HG02884 (cell line): ENCODE measurements at regions not wholly inside any gene's neighbourhood (a gene's known extent, or its start where the extent isn't known, plus 50 kb on each side); places are given as distances from the start of the nearest gene placed in this dataset.

ENCODE experiments used
- ATAC-seq: cut with Tn5 transposase; IDR thresholded peaks from one replicate; pipeline ENCODE4 v1.9.1; 2021; ENCODE audit warnings: mild to moderate bottlenecking, moderate library complexity; ENCODE audit not compliant: unreplicated experiment

DNA sequence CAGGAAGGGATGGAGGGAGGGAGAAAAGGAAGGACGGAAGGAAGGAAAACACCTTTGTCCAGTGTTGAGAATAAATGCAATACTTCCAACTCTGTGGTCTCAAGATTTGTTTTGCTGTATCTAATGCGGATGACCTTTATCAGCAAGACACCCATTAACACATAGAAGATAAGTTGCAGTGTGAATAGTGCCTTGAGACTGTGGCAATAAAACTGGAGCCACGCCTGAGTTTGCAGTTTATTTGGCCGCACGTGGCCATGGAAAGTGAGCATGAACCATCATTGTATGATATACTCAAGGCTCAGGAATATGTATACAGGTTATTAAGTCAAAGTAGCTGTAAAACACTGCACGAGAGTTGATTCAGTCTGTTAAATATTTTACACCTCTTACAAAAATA lies 113.6 kb upstream of the EEA1 start:
- no peak for ATAC-seq

DNA sequence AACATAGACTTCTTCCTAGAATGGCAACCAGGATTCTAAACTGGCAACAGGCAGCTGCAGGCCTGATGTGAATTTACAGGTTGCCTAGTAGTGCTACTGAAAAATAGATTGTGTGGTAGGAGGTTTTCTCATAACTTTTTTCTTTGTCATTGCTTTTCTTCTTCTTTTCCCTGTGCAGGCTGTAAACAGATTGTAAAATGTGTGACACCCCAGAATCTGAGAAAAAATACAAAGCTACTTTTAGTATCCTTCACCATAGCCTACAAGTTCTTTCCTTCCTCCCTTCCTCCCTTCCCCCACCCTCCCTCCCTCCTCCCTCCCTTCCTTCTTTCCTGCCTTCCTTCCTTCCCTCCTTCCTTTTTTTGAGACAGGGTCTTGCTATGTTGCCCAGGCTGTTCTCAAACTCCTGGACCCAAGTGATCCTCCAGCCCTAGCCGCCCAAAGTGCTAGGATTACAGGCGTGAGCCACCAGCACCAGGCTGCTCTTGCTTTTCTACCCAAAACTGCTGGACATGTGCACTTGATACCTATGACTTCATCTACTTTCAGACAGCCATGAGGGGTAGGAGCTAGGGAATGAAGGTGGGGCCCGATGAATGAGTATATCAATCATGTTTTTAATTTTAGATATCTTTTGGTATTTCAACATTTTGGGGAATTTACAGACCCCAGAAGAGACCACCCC lies 114.2 kb upstream of the EEA1 start:
- ATAC-seq, result no peak

DNA sequence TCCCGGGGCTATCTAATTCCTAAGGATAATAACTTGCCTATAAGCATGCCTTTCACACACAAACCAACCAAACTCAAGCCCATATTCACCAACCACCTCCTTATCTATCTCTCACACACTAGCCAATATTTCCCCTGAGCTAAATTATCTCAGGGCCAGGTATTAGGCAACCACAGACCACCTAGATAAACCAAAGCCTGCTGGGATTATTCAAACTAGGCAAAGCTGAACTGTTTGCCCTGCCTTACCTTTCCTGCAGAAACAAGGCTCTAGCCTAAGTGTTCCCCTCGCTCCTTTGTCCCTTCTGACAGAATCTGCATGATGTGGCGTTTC lies 114.7 kb upstream of the EEA1 start:
- no peak for ATAC-seq

DNA sequence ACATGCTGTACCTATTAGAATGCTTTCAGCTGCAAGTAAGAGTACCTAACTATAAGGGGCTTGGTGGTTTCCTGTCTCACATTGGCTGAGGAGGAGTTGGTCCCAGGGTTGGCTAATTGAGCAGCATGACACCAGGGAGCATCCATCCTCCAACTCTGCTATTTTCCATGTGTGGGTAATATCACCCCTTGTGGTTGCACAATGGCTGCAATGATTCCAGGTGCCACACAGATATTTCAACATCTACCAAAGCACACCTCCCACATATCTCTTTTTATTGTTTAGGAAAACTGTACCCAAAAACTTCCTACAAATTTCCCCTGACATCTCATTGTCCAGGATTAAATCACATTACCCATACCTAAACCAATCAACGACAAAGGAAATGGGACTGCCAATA lies 118.0 kb upstream of the EEA1 start:
- ATAC-seq, result no peak

DNA sequence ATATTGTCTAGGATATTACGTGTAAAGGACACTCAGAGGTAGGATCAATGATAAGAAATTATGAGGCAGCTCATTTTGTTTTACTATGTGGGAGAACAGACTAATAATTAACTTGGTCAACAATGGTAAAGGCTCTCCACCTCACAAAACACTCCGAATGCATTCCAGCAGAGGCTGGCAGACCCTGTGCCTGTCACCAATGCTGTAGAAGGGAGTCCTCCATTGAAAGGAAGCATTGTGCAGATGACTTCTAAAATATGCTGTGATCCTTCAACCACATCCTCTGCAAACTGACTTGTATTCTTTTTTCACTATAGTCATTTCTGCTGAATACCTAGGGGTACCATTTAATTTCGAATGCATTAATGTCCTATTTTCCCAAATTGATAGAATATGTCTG lies 119.6 kb upstream of the EEA1 start:
- no peak for ATAC-seq

DNA sequence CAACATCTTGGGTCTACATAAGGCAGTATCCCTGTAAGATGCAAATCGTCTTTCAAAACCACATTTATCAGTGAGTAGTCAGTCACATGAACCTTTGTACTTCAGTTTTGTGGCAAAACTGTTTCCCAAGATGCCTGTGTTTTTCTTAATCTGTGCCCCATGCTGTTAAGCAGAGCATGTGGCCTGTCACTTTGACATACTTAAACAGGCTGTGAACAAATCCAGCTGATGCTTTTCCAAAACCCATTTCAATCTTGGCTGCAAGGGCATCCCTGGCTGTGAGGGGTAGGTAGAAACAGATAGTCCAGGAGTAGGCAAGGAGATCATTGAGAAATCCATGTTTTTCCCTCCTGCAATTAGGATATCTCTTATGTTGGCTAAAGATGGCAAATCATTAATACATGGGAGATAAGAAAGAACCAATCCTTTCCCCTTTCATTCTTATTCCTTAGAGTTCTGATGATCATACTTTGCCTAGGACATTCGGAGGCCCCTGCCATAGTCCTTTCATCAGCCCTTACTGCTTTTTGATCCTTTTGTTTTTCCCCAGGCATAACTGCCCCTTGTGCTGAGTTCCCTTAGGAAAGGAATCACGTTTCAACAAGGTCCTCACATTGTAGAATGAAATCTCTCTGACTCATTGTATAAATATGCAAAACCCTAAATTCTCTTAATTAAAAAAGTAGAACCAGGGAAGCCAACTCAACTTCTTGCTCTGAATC lies 121.1 kb upstream of the EEA1 start:
- ATAC-seq, result no peak

DNA sequence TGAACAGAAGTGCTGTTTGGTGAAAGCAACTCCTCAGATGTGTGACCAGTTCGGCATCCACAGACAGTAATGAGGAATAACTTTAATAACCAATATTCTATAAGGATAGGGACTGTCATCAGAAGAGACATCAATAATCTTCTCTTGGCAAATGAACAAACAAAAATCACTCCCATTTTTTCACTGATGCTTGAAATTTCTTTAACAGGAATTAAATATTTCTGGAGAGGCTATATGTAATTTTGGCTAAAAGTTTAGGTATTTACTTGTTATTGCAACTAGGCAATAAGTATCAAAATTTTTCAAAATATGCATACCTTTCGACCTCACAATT lies 121.6 kb upstream of the EEA1 start:
- no peak for ATAC-seq

DNA sequence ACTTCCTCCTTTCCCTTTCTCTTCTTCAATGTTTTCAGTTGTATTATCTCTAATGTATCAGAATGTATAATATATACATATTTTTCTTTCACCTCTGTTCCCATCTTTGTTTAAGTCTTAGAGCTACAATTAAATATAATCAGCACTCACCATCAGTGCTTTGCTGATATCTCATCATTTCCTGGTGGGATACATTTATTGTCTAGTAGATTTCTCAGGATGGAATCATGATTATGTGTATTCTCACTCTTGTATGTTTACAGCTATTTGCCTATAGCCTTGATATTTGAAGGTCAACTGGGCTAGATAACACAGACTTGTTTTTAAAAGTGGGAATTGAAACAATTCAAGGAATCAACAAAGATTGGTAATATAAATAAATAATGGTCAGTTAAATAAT lies 124.9 kb upstream of the EEA1 start:
- no peak for ATAC-seq

DNA sequence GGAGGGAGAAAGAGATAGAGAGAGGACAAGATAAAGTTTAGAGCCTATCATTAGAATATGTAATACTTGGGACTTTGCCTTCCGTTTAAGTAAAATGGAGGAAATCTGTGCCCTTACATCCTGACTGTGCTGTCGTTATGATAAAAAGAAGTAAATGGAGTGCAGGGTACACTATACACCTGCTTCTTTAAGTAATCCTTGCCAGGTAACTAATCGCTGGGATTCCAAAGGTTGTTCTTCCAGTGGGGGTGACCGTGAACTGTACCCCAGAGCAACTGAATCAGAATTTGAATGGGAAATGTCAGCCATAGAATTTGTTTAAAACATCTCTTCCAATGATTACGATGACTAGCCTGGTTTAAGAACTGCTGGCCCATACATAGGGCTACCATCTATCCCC lies 126.1 kb upstream of the EEA1 start:
- ATAC-seq, result no peak

DNA sequence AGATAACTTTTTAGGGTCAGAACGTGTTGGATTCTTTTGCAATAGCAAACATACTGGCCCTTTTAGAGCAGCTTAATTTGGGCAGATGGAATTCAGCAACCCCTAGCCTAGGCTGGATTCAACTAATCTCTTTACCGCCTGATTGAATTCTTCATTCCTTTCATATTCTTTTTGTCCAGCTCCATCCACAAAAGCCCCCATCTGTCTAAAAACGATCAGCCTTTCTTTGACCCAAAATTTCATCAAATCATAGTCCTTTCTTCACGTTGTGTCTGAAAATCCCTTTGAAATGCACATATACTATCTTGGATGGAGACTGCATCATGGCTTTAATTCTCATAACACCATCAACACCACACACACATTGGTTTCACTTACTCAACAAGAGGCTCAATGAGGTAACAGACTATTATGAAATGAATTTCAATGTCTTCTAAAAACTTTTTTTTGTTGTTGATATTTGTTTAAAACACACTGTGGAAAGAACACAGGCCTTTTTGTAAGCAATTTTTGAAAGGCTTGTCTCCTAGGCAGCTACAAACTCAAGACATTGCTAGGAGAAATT lies 128.0 kb upstream of the EEA1 start:
- ATAC-seq, result no peak

DNA sequence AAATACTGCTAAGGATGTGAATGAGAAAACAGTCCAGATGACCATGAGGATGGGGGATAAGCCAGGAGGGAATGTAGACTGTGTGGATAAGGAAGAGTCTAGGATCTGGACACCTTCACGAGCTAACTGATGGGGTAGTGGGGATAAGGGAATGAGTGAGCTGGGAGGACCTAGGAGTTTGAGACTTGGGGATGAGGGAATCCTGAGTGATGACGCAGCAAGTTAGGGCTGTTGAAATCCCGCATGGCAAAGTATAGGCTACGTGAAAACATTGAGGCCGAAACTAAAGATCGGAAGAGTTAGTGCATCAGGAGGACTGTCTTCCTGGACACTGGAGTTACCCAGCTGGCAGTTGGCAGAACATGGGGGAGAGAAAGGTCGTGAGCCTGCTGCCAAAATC lies 129.2 kb upstream of the EEA1 start:
- no peak for ATAC-seq

DNA sequence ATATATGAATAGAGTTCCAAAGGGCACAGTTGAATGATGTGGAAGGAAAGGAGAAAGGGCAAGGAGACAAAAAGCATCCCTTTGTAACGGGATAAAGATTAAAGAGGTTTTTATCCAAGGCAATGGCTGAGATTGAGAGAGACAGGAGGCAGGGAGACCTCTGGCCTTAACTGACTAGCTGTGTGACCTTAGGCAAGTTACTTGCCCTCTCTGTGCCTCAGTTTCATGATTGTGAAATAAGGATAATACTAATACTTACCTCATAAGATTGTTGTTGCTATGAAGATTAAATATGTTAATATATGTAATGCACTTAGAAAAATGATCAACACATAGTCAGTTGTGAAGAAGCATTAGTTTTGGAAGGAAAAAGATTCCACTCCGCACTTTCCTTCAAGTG lies 130.2 kb upstream of the EEA1 start:
- ATAC-seq, result no peak

DNA sequence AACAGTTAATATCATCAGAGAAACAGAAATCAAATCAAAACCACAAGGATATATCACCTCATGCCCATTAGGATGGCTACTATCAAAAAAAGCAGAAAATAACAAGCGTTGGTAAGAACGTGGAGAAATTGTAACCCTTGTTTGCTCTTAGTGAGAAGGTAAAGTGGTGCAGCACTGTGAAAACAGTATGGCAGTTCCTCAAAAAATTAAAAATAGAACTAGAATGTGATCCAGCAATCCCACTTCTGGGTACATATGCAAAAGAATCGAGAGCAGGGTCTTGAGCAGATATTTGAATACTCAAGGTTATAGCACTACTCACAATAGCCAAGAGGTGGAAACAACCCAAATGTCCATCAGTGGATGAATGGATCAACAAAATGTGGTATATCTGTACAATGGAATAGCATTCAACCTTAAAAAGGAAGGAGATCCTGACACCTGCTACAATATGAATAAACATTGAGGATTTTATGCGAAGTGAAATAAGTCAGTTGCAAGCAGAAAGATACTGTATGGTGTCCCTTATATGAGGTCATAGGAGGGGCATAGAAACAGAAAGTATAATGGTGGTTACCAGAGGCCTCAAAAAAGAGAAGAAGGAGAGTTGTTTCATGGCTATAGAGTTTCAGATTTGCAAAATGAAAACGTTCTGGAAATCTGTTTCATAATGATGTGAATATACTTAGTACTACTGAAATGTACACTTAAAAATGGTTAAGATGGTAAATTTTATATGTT lies 131.0 kb upstream of the EEA1 start:
- ATAC-seq, result peak; percentile 98

DNA sequence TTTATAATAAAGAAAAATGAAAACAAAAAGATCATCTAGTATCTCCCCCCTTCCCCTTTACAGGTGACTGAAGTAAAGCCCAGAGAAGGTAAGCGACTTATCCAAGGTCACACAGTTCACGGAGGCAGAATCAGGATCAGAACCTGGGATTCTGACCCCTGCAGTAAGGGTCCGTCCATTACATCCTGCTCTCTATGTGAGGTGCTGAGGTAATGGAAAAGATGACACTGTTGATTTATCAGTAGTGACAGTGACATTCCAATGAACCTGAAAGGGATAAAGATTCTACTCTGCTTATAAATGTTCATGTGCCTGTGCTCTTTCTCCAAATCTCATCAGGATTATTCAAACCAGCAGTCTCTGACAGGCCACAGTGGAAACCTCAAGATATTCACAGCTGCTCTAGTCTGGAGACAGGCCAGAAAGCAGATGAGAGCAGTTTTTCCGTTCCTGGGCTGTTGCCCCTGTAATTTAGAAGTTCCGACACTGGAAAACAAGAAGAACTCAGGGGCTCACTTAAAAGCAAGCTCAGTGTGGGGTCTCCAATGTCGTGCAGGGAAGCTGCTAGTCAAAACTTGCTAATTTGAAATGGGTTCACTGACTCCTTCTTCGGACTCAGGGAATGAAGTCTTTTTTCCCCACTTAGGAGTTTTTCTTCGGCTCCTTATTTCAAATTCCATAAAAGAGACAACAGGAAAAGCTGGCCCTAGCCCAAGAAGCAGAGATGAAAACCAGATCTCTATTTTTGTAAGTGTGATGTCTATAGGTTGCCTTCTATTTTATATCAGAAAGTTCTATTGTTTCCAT lies 131.8 kb upstream of the EEA1 start:
- peak; percentile 22 for ATAC-seq

DNA sequence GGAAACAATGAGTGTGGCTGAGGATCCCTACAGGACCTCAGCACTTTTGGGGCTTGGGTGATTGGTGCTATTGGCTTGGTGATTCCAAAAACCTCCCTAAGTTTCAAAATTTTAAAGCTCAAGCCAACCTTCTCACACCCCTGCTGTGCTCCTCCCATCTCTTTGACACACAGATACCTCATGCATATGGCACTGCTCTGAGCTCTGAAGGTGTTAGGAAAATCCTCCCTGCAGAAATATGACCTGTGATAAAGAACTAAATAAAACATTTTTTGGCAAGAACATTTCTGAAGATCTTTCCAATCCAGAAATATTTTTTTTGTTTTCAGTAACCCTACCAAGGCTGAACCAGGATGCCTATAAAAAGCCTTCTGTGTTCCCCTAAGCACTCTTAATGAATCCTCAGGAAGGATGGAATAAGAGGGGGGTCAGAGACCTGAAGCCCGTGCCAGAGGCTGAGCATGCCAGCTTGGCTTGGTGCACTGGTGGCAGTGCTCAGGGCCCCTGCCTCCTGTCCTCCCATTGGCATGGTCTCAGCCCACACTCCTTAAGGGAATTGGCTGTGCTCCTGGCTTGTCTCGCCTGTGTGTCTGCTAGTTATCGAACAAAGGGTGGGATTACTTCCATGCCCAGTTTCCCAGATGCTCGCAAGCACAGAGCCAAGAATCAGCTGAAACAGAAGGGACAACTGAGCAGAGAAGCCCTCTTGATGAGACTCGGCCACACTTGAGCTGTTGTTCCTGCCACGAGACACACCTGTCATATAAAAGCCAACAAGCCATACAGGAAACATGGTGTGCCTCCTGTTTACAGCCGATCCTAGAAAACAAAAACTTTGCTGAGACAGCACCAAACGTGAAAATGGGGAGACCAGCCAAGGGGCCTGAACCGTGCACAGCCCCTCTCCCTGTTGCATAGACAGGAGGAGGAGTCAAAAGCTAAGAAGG lies 132.7 kb upstream of the EEA1 start:
- ATAC-seq, result no peak

DNA sequence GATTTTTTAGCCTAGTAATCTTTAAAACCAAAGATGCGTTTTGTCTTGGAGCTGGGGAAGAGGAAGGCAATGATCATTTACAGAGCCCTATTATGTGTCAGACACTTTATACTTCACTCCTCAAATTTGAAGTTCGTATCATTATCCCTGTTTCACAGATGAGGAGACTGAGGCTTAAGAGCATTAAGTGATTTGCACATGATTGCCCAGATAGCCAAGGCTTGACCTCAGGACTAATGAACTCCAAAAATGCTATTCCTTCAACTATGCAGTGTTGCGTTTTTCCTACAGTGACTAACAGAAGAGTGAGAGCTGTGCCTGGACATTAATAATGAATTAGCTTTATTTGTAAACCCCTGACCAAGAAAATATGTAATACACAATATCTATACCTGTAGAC lies 136.8 kb upstream of the EEA1 start:
- ATAC-seq, result no peak

DNA sequence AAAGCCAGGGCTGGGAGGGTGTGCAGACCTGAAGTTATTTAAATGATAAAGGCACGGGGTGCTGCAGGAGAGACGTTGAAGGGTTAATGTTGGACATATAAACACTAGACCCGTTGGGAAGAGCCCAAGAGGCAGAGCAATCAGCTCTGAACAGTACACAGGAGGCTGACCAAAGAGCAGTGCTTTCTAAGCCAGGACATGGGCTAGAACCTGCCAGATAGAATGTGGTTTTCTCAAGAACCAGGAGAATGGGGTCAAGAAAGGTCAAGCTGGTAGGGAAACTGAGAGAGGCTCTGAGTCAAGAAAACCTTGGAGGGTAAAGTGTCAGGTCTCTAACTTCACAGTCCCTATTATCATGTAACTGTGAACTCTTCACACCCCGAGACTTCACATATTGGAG lies 143.2 kb upstream of the EEA1 start:
- ATAC-seq, result no peak

DNA sequence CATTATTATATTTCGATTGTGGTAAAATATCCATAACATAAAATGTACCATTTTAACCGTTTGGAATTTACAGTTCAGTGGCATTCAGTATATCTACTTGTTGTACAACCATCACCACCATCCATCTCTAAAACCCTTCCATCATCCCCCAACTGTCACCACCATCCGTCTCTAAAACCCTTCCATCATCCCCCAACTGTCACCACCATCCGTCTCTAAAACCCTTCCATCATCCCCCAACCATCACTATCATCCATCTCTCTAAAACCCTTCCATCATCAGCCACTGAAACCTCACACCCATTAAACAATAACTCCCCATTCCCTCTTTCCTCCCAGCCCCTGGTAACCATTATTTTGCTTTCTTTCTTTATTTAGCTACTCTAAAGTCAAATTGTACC lies 144.2 kb upstream of the EEA1 start:
- no peak for ATAC-seq

DNA sequence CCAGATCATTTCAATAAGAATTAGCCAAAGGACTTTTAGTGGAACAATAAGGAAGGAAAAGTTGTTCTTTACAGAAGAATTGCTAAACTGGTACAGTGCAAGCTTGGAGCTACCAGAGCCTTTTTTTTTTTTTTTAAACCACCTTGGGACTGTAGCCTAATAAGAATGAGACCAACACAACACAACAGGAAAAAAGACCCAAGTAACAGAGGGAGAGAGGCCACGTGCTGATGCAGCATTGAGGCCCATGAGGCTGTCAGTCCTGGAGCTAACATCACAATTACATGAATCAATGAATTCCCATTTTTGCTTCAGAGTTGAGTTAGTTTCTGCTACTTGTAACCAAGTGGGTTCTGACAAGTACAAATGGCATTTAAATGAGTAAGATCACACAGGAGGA lies 149.0 kb upstream of the EEA1 start:
- no peak for ATAC-seq

DNA sequence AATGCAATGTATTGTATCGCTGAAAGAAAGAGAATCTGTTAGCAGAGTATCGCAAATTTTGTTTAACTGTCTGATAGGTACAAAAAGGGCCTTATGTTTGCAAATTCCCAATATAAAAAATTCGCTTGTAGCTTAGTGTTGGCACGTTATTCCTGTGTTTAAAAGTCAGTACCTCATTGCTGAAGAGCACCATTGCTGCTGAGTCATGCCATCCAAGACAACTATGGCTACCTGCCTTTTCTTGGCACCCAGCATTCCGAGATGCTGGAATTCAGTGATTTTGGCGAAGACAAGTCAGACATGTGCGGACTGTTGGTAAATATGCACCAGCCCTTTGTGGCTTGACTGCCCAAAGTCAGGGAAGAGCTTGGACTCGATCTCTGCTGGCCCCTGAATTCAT lies 149.5 kb upstream of the EEA1 start:
- no peak for ATAC-seq
